ENCODE measurements at regions not wholly inside any gene's neighbourhood (a gene's known extent, or its start where the extent isn't known, plus 50 kb on each side); places are given as distances from the start of the nearest gene placed in this dataset.
A peak's percentile ranks its signal among the peaks of the same experiment; 100 is the strongest.

GRCh38 chr2:59012234-59012633 is 771.1 kb upstream of the FANCL start:
- H3K4me2 ChIP-seq = no peak overlapping the region
- peaks cover 6% of the 10 kb centered on the region for H3K4me1 ChIP-seq
- no peak overlapping the region for H3K27ac ChIP-seq
- no peaks in the 10 kb centered on the region for H3K36me3 ChIP-seq
- H4K20me1 ChIP-seq = no peaks in the 10 kb centered on the region
- H3K9me3 ChIP-seq = peaks cover 6% of the 10 kb centered on the region; the same call in 1 of the 2 replicates
- TF ChIP-seq Cebpa-rat (IDR thresholded peaks at IDR 0.05) = no peak
- no peak overlapping the region for H3K9ac ChIP-seq
- no peak overlapping the region for H3K4me3 ChIP-seq
- no peaks in the 10 kb centered on the region for H3K27me3 ChIP-seq

GRCh38 chr2:59008950-59009349 is 767.8 kb upstream of the FANCL start:
- Histone ChIP-seq H3K27me3 (no peaks in the 10 kb centered on the region), H3K4me2 (no peak overlapping the region), H3K9me3 (no peaks in the 10 kb centered on the region), H3K27ac (no peak overlapping the region), H4K20me1 (no peaks in the 10 kb centered on the region), H3K36me3 (no peaks in the 10 kb centered on the region), H3K4me3 (no peak overlapping the region), H3K9ac (no peak overlapping the region), H3K4me1 (peaks cover 6% of the 10 kb centered on the region)
- TF ChIP-seq Cebpa-rat (IDR thresholded peaks at IDR 0.05) = no peak

GRCh38 chr2:59005836-59006615 is 764.9 kb upstream of the FANCL start:
- Histone ChIP-seq H3K9me3 (no peaks in the 10 kb centered on the region), H3K36me3 (no peaks in the 10 kb centered on the region)

GRCh38 chr2:59004621-59005020 is 763.5 kb upstream of the FANCL start:
- no peaks in the 10 kb centered on the region for H3K36me3 ChIP-seq
- H3K4me2 ChIP-seq = no peak overlapping the region
- H3K27me3 ChIP-seq = no peaks in the 10 kb centered on the region
- TF ChIP-seq Cebpa-rat (IDR thresholded peaks at IDR 0.05) = no peak
- no peaks in the 10 kb centered on the region for H3K9me3 ChIP-seq
- no peak overlapping the region for H3K27ac ChIP-seq
- H3K9ac ChIP-seq = no peak overlapping the region
- H4K20me1 ChIP-seq = no peaks in the 10 kb centered on the region
- H3K4me1 ChIP-seq = peaks cover 11% of the 10 kb centered on the region
- H3K4me3 ChIP-seq = no peak overlapping the region

More at GRCh38 chr2:59005836-59006615, 764.9 kb upstream of the FANCL start:
- Histone ChIP-seq H3K4me2 (no peak overlapping the region), H3K4me1 (peaks cover 6% of the 10 kb centered on the region), H3K4me3 (no peak overlapping the region), H3K27me3 (no peaks in the 10 kb centered on the region), H4K20me1 (no peaks in the 10 kb centered on the region), H3K9ac (no peak overlapping the region), H3K27ac (no peak overlapping the region)
- no peak for TF ChIP-seq Cebpa-rat (IDR thresholded peaks at IDR 0.05)

GRCh38 chr2:59000796-59001195 is 759.7 kb upstream of the FANCL start:
- Histone ChIP-seq H3K36me3 (no peaks in the 10 kb centered on the region), H3K27me3 (no peaks in the 10 kb centered on the region), H3K9ac (no peak overlapping the region), H3K4me3 (no peak overlapping the region), H3K4me2 (0 out of 2 replicates have a peak overlapping the region, but pooled peaks have one; percentile 6), H4K20me1 (no peaks in the 10 kb centered on the region), H3K9me3 (no peaks in the 10 kb centered on the region), H3K27ac (no peak overlapping the region), H3K4me1 (peaks cover 5% of the 10 kb centered on the region; the same call in 1 of the 2 replicates)
- no peak for TF ChIP-seq Cebpa-rat (IDR thresholded peaks at IDR 0.05)

- Histone ChIP-seq H3K9me3 (no peaks in the 10 kb centered on the region), H3K9ac (no peak overlapping the region), H4K20me1 (no peaks in the 10 kb centered on the region), H3K4me3 (no peak overlapping the region), H3K27me3 (no peaks in the 10 kb centered on the region), H3K4me2 (no peak overlapping the region), H3K4me1 (no peaks in the 10 kb centered on the region), H3K36me3 (no peaks in the 10 kb centered on the region), H3K27ac (no peak overlapping the region)
- no peak for TF ChIP-seq Cebpa-rat (IDR thresholded peaks at IDR 0.05)
These were observed 751.1 kb upstream of the FANCL start for GRCh38 chr2:58992062-58992706.

- no peaks in the 10 kb centered on the region for H3K27me3 ChIP-seq
- H4K20me1 ChIP-seq = no peaks in the 10 kb centered on the region
- no peaks in the 10 kb centered on the region for H3K9me3 ChIP-seq
- no peak overlapping the region for H3K27ac ChIP-seq
- no peak overlapping the region for H3K9ac ChIP-seq
- no peak overlapping the region for H3K4me3 ChIP-seq
- no peaks in the 10 kb centered on the region for H3K36me3 ChIP-seq
- H3K4me2 ChIP-seq = no peak overlapping the region
- H3K4me1 ChIP-seq = no peaks in the 10 kb centered on the region
- no peak for TF ChIP-seq Cebpa-rat (IDR thresholded peaks at IDR 0.05)
These were observed 750.2 kb upstream of the FANCL start for GRCh38 chr2:58991357-58991756.

- Histone ChIP-seq H3K9ac (no peak overlapping the region), H3K4me2 (no peak overlapping the region), H3K4me3 (no peak overlapping the region), H3K27ac (no peak overlapping the region), H3K4me1 (no peaks in the 10 kb centered on the region), H3K36me3 (no peaks in the 10 kb centered on the region), H3K27me3 (no peaks in the 10 kb centered on the region), H3K9me3 (no peaks in the 10 kb centered on the region), H4K20me1 (no peaks in the 10 kb centered on the region)
- TF ChIP-seq Cebpa-rat (IDR thresholded peaks at IDR 0.05) = no peak
These were observed 744.4 kb upstream of the FANCL start for GRCh38 chr2:58985541-58985940.

- H3K4me2 ChIP-seq = no peak overlapping the region
- no peaks in the 10 kb centered on the region for H3K27me3 ChIP-seq
- no peaks in the 10 kb centered on the region for H3K9me3 ChIP-seq
- no peaks in the 10 kb centered on the region for H3K36me3 ChIP-seq
- H4K20me1 ChIP-seq = no peaks in the 10 kb centered on the region
- H3K27ac ChIP-seq = no peak overlapping the region
- H3K4me1 ChIP-seq = no peaks in the 10 kb centered on the region
- TF ChIP-seq Cebpa-rat (IDR thresholded peaks at IDR 0.05) = no peak
- H3K4me3 ChIP-seq = no peak overlapping the region
- no peak overlapping the region for H3K9ac ChIP-seq
These were observed 743.6 kb upstream of the FANCL start for GRCh38 chr2:58984731-58985130.

GRCh38 chr2:58983111-58983510 is 742.0 kb upstream of the FANCL start:
- TF ChIP-seq Cebpa-rat (IDR thresholded peaks at IDR 0.05) = no peak
- H3K9me3 ChIP-seq = no peaks in the 10 kb centered on the region
- H4K20me1 ChIP-seq = no peaks in the 10 kb centered on the region
- no peaks in the 10 kb centered on the region for H3K4me1 ChIP-seq
- no peak overlapping the region for H3K27ac ChIP-seq
- no peaks in the 10 kb centered on the region for H3K27me3 ChIP-seq
- no peak overlapping the region for H3K4me2 ChIP-seq
- no peaks in the 10 kb centered on the region for H3K36me3 ChIP-seq
- H3K4me3 ChIP-seq = no peak overlapping the region
- H3K9ac ChIP-seq = no peak overlapping the region
